ENCODE measurements at regions not wholly inside any gene's neighbourhood (a gene's known extent, or its start where the extent isn't known, plus 50 kb on each side); places are given as distances from the start of the nearest gene placed in this dataset.

DNA sequence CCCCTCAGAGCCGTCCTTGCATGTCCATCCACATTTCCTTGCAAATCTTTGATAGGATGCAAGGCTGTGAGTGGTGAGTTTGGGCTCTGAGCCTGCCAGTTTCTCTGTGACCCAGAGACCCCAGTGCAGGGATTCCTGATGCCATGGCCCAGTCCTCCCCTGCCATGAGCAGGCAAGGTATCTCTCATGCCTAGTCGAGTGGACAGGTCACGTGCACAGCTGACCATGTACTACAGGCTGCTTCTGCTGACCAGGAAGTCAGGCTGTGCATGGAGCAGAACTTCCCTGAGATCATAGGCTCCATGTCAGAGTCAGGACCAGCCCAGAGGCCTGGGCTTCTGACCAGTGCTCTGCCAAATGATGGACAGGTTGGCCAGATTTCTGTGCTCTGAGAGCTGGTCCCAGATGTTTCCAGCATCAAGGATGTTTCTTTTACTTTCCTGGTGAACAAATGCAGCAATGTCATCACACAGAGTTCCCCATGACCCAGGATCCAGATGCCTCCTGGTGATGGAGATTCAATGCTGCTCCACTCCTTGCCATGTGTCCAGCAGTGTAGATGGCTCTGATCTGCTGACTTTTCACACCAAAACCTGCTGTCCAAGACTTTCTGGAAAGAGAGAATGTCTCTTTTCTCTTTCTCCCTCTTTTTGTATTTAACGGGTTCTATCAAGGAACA lies 321.6 kb upstream of the HS6ST1 start:
- FAIRE-seq (no peak), DNase-seq (ENCODE audit: low read depth, low spot score) (no peak)
- H3K9ac ChIP-seq (ENCODE audit: control insufficient read depth, extremely low read depth, insufficient read depth, low read length): no peak overlapping the region
- H3K4me1 ChIP-seq (ENCODE audit: control insufficient read depth, extremely low read depth, insufficient read depth, low read length): no peaks in the 10 kb centered on the region
- no peaks in the 10 kb centered on the region for H3K9me1 ChIP-seq (ENCODE audit: control insufficient read depth, extremely low read depth, insufficient read depth, low read length)
- no peak overlapping the region for H3K4me2 ChIP-seq (ENCODE audit: control insufficient read depth, extremely low read depth, insufficient read depth, low read depth, low read length)
- no peak overlapping the region for H3K27ac ChIP-seq (ENCODE audit: control insufficient read depth, insufficient read depth, low read length)
- H3K36me3 ChIP-seq (ENCODE audit: control insufficient read depth in 2 of 2, extremely low read depth in 1 of 2, insufficient read depth in 2 of 2, low read length in 2 of 2): no peaks in the 10 kb centered on the region
- dilution Hi-C loops (cut with MboI; ENCODE audit: extremely low pct_ligation_motif_present, low sequenced_read_pairs): no loop called here
- H3K9me3 ChIP-seq (ENCODE audit: control insufficient read depth, low read depth, low read length): no peaks in the 10 kb centered on the region
- no peak for TF ChIP-seq EZH2 (IDR thresholded peaks at IDR 0.05; ENCODE audit: low read length)
- TF ChIP-seq, protein P1, sequence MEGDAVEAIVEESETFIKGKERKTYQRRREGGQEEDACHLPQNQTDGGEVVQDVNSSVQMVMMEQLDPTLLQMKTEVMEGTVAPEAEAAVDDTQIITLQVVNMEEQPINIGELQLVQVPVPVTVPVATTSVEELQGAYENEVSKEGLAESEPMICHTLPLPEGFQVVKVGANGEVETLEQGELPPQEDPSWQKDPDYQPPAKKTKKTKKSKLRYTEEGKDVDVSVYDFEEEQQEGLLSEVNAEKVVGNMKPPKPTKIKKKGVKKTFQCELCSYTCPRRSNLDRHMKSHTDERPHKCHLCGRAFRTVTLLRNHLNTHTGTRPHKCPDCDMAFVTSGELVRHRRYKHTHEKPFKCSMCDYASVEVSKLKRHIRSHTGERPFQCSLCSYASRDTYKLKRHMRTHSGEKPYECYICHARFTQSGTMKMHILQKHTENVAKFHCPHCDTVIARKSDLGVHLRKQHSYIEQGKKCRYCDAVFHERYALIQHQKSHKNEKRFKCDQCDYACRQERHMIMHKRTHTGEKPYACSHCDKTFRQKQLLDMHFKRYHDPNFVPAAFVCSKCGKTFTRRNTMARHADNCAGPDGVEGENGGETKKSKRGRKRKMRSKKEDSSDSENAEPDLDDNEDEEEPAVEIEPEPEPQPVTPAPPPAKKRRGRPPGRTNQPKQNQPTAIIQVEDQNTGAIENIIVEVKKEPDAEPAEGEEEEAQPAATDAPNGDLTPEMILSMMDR (optimal IDR thresholded peaks at IDR 0.05 in 1 of 3, IDR thresholded peaks at IDR 0.05 in 1 of 3, conservative IDR thresholded peaks at IDR 0.05 in 1 of 3; ENCODE audit: extremely low read depth in 1 of 3, insufficient read depth in 2 of 3, low read length in 3 of 3): no peak
- H3K4me3 ChIP-seq (ENCODE audit: control insufficient read depth in 2 of 3, extremely low read depth in 1 of 3, insufficient read depth in 2 of 3, low read depth in 1 of 3, low read length in 3 of 3): no peak overlapping the region
- no peaks in the 10 kb centered on the region for H3K27me3 ChIP-seq (ENCODE audit: control insufficient read depth, extremely low read depth, insufficient read depth, low read length)
- no peaks in the 10 kb centered on the region for H3K79me2 ChIP-seq (ENCODE audit: control insufficient read depth, insufficient read depth, low read length)
- H2AFZ ChIP-seq (ENCODE audit: control insufficient read depth, low read length): no peak overlapping the region
- no peaks in the 10 kb centered on the region for H4K20me1 ChIP-seq (ENCODE audit: control insufficient read depth, extremely low read depth, insufficient read depth, low read length)

DNA sequence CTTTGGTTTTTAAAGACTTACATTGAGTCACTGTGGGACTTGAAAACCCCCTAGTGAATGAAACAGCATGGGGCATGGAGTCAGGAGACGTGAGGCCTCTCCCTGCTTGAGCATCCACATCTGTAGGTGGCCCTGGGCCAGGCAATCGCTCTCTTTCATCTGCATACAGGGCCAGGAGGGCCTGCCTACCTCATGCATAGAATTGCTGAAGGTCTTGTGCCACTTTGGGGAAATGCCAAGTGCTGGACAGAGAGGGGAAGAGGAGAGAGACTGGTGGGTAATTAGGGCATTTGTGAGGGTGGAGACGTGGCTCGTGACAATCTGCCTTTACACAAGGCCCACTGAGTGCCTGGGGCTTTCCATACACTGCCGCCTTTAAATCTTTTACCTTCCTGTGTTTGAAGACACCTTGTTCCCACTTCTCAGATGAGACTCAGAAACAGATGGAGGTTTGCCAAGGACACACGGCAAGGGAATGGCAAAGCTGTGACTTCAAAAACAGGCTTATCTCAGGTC lies 322.2 kb upstream of the HS6ST1 start:
- no peak for DNase-seq (ENCODE audit: low read depth, low spot score)
- Histone ChIP-seq H3K79me2 (ENCODE audit: control insufficient read depth, insufficient read depth, low read length) (no peaks in the 10 kb centered on the region), H4K20me1 (ENCODE audit: control insufficient read depth, extremely low read depth, insufficient read depth, low read length) (no peaks in the 10 kb centered on the region), H2AFZ (ENCODE audit: control insufficient read depth, low read length) (no peak overlapping the region), H3K27ac (ENCODE audit: control insufficient read depth, insufficient read depth, low read length) (no peak overlapping the region), H3K36me3 (ENCODE audit: control insufficient read depth in 2 of 2, extremely low read depth in 1 of 2, insufficient read depth in 2 of 2, low read length in 2 of 2) (no peaks in the 10 kb centered on the region), H3K4me3 (ENCODE audit: control insufficient read depth in 2 of 3, extremely low read depth in 1 of 3, insufficient read depth in 2 of 3, low read depth in 1 of 3, low read length in 3 of 3) (no peak overlapping the region), H3K9ac (ENCODE audit: control insufficient read depth, extremely low read depth, insufficient read depth, low read length) (no peak overlapping the region), H3K4me1 (ENCODE audit: control insufficient read depth, extremely low read depth, insufficient read depth, low read length) (no peaks in the 10 kb centered on the region), H3K9me3 (ENCODE audit: control insufficient read depth, low read depth, low read length) (no peaks in the 10 kb centered on the region), H3K4me2 (ENCODE audit: control insufficient read depth, extremely low read depth, insufficient read depth, low read depth, low read length) (no peak overlapping the region), H3K27me3 (ENCODE audit: control insufficient read depth, extremely low read depth, insufficient read depth, low read length) (no peaks in the 10 kb centered on the region), H3K9me1 (ENCODE audit: control insufficient read depth, extremely low read depth, insufficient read depth, low read length) (no peaks in the 10 kb centered on the region)
- TF ChIP-seq EZH2 (IDR thresholded peaks at IDR 0.05; ENCODE audit: low read length): no peak
- TF ChIP-seq, protein P1 (optimal IDR thresholded peaks at IDR 0.05 in 1 of 3, IDR thresholded peaks at IDR 0.05 in 1 of 3, conservative IDR thresholded peaks at IDR 0.05 in 1 of 3; ENCODE audit: extremely low read depth in 1 of 3, insufficient read depth in 2 of 3, low read length in 3 of 3): no peak
- dilution Hi-C loops (cut with MboI; ENCODE audit: extremely low pct_ligation_motif_present, low sequenced_read_pairs): no loop called here
- FAIRE-seq: no peak
